ENCODE measurements at regions not wholly inside any gene's neighbourhood (a gene's known extent, or its start where the extent isn't known, plus 50 kb on each side); places are given as distances from the start of the nearest gene placed in this dataset.
A peak's percentile ranks its signal among the peaks of the same experiment; 100 is the strongest.

- Mint-ChIP-seq H3K4me3 (peak overlapping the region; percentile 38), H3K27ac (peak overlapping the region; percentile 80), H3K9me3 (no peaks in the 10 kb centered on the region), H3K4me1 (ENCODE audit: low read depth) (peaks cover 75% of the 10 kb centered on the region), H3K27me3 (ENCODE audit: insufficient read depth) (peaks cover 4% of the 10 kb centered on the region), H3K36me3 (ENCODE audit: low read depth) (no peaks in the 10 kb centered on the region)
- TF ChIP-seq CTCF (IDR thresholded peaks at IDR 0.05), result no peak
- DNase-seq, result peak; percentile 82
Measured at GRCh38 chr10:30185916-30186315, 126.5 kb upstream of the JCAD start.

- DNase-seq, result no peak
- H3K27me3 Mint-ChIP-seq (ENCODE audit: insufficient read depth), result peaks cover 1% of the 10 kb centered on the region
- no peaks in the 10 kb centered on the region for H3K9me3 Mint-ChIP-seq
- TF ChIP-seq CTCF (IDR thresholded peaks at IDR 0.05), result no peak
- H3K4me1 Mint-ChIP-seq (ENCODE audit: low read depth), result peaks cover 76% of the 10 kb centered on the region
- peak overlapping the region; percentile 80 for H3K27ac Mint-ChIP-seq
- no peaks in the 10 kb centered on the region for H3K36me3 Mint-ChIP-seq (ENCODE audit: low read depth)
- peak overlapping the region; percentile 38 for H3K4me3 Mint-ChIP-seq
Measured at GRCh38 chr10:30185341-30185740, 126.0 kb upstream of the JCAD start.

- H3K36me3 Mint-ChIP-seq (ENCODE audit: low read depth), result no peaks in the 10 kb centered on the region
- peak overlapping the region; percentile 29; the same call in 1 of the 2 replicates for H3K27ac Mint-ChIP-seq
- H3K4me3 Mint-ChIP-seq, result no peak overlapping the region; the same call in 1 of the 2 replicates
- H3K27me3 Mint-ChIP-seq (ENCODE audit: insufficient read depth), result peaks cover 1% of the 10 kb centered on the region
- peaks cover 80% of the 10 kb centered on the region for H3K4me1 Mint-ChIP-seq (ENCODE audit: low read depth)
- DNase-seq, result no peak
- TF ChIP-seq CTCF (IDR thresholded peaks at IDR 0.05), result no peak
- H3K9me3 Mint-ChIP-seq, result no peaks in the 10 kb centered on the region
Measured at GRCh38 chr10:30184397-30185033, 125.1 kb upstream of the JCAD start.

GRCh38 chr10:30183055-30183402, 123.6 kb upstream of the JCAD start:
- H3K27me3 Mint-ChIP-seq (ENCODE audit: insufficient read depth), result peaks cover 1% of the 10 kb centered on the region
- no peaks in the 10 kb centered on the region for H3K36me3 Mint-ChIP-seq (ENCODE audit: low read depth)
- no peak for DNase-seq
- peaks cover 81% of the 10 kb centered on the region for H3K4me1 Mint-ChIP-seq (ENCODE audit: low read depth)
- TF ChIP-seq CTCF (IDR thresholded peaks at IDR 0.05), result no peak
- H3K4me3 Mint-ChIP-seq, result peak overlapping the region; percentile 85
- H3K9me3 Mint-ChIP-seq, result no peaks in the 10 kb centered on the region
- peak overlapping the region; percentile 93 for H3K27ac Mint-ChIP-seq

- H3K4me1 Mint-ChIP-seq (ENCODE audit: low read depth), result peaks cover 81% of the 10 kb centered on the region
- no peak for TF ChIP-seq CTCF (IDR thresholded peaks at IDR 0.05)
- no peaks in the 10 kb centered on the region for H3K9me3 Mint-ChIP-seq
- H3K36me3 Mint-ChIP-seq (ENCODE audit: low read depth), result no peaks in the 10 kb centered on the region
- H3K27ac Mint-ChIP-seq, result peak overlapping the region; percentile 93
- peak; percentile 91 for DNase-seq
- H3K27me3 Mint-ChIP-seq (ENCODE audit: insufficient read depth), result peaks cover 1% of the 10 kb centered on the region
- peak overlapping the region; percentile 85 for H3K4me3 Mint-ChIP-seq
Measured at GRCh38 chr10:30182191-30183054, 123.0 kb upstream of the JCAD start.
